ENCODE measurements at regions not wholly inside any gene's neighbourhood (a gene's known extent, or its start where the extent isn't known, plus 50 kb on each side); places are given as distances from the start of the nearest gene placed in this dataset.

GRCh38 chr10:6347391-6347951 is 144.7 kb downstream of the PFKFB3 start:
- no peaks in the 10 kb centered on the region for H3K27me3 ChIP-seq (ENCODE audit: insufficient read depth, low read depth)
- TF ChIP-seq EZH2 (IDR thresholded peaks at IDR 0.05; ENCODE audit: low read depth) = no peak
- TF ChIP-seq CTCF (conservative IDR thresholded peaks at IDR 0.05) = no peak
- no peaks in the 10 kb centered on the region for H3K4me1 ChIP-seq (replicated peaks; ENCODE audit: insufficient read depth)
- no peaks in the 10 kb centered on the region for H4K20me1 ChIP-seq (ENCODE audit: insufficient read depth)
- no peaks in the 10 kb centered on the region for H3K9me2 ChIP-seq (ENCODE audit: insufficient read depth)
- POLR2A ChIA-PET (ENCODE audit: unreplicated experiment) = no interaction called here
- no peaks in the 10 kb centered on the region for H3K36me3 ChIP-seq (ENCODE audit: low read depth)
- DNase-seq = no peak
- no peaks in the 10 kb centered on the region for H3K9me3 ChIP-seq (ENCODE audit: insufficient read depth, low read depth)
- intact Hi-C loops (cut with micrococcal nuclease; ENCODE audit: unreplicated experiment) = no loop called here
- H3K27ac ChIP-seq = no peak overlapping the region
- H3F3A ChIP-seq (ENCODE audit: insufficient read depth, low read depth) = no peaks in the 10 kb centered on the region
- CTCF ChIA-PET = no interaction called here
- H2AFZ ChIP-seq = no peak overlapping the region
- H3K79me2 ChIP-seq (ENCODE audit: low read depth) = no peaks in the 10 kb centered on the region
- no peak overlapping the region for H3K4me3 ChIP-seq
- no TSS peak for BruUV-seq (replicated peaks)
- H3K4me2 ChIP-seq = no peak overlapping the region

GRCh38 chr10:6348096-6348874 is 145.6 kb downstream of the PFKFB3 start:
- intact Hi-C loops (cut with micrococcal nuclease; ENCODE audit: unreplicated experiment) = no loop called here
- H2AFZ ChIP-seq = no peak overlapping the region
- no peaks in the 10 kb centered on the region for H3K9me3 ChIP-seq (ENCODE audit: insufficient read depth, low read depth)
- H4K20me1 ChIP-seq (ENCODE audit: insufficient read depth) = no peaks in the 10 kb centered on the region
- H3K27ac ChIP-seq = no peak overlapping the region
- no peaks in the 10 kb centered on the region for H3K79me2 ChIP-seq (ENCODE audit: low read depth)
- H3K4me3 ChIP-seq = no peak overlapping the region
- H3K36me3 ChIP-seq (ENCODE audit: low read depth) = no peaks in the 10 kb centered on the region
- no peaks in the 10 kb centered on the region for H3K9me2 ChIP-seq (ENCODE audit: insufficient read depth)
- H3K27me3 ChIP-seq (ENCODE audit: insufficient read depth, low read depth) = no peaks in the 10 kb centered on the region
- ChIA-PET POLR2A (ENCODE audit: unreplicated experiment) (no interaction called here), CTCF (interaction anchor here (0.6 kb wide), 1 partner anchor 42 kb away, joined by 4 read pairs; no protein-coding TSS in a partner anchor)
- no peaks in the 10 kb centered on the region for H3F3A ChIP-seq (ENCODE audit: insufficient read depth, low read depth)
- no peak for DNase-seq
- BruUV-seq (replicated peaks) = no TSS peak
- TF ChIP-seq EZH2 (IDR thresholded peaks at IDR 0.05; ENCODE audit: low read depth) (no peak), CTCF (conservative IDR thresholded peaks at IDR 0.05) (no peak)
- no peaks in the 10 kb centered on the region for H3K4me1 ChIP-seq (replicated peaks; ENCODE audit: insufficient read depth)
- H3K4me2 ChIP-seq = no peak overlapping the region

GRCh38 chr10:6349846-6350535 is 147.3 kb downstream of the PFKFB3 start:
- no peak overlapping the region for H3K4me2 ChIP-seq
- intact Hi-C loops (cut with micrococcal nuclease; ENCODE audit: unreplicated experiment) = no loop called here
- no peak overlapping the region for H3K4me3 ChIP-seq
- no TSS peak for BruUV-seq (replicated peaks)
- ChIA-PET CTCF (no interaction called here), POLR2A (ENCODE audit: unreplicated experiment) (no interaction called here)
- no peaks in the 10 kb centered on the region for H3K4me1 ChIP-seq (replicated peaks; ENCODE audit: insufficient read depth)
- no peak overlapping the region for H2AFZ ChIP-seq
- H3K36me3 ChIP-seq (ENCODE audit: low read depth) = no peaks in the 10 kb centered on the region
- H3K27me3 ChIP-seq (ENCODE audit: insufficient read depth, low read depth) = no peaks in the 10 kb centered on the region
- no peaks in the 10 kb centered on the region for H3F3A ChIP-seq (ENCODE audit: insufficient read depth, low read depth)
- H4K20me1 ChIP-seq (ENCODE audit: insufficient read depth) = no peaks in the 10 kb centered on the region
- TF ChIP-seq CTCF (conservative IDR thresholded peaks at IDR 0.05) = no peak
- no peak for TF ChIP-seq EZH2 (IDR thresholded peaks at IDR 0.05; ENCODE audit: low read depth)
- no peaks in the 10 kb centered on the region for H3K9me2 ChIP-seq (ENCODE audit: insufficient read depth)
- no peaks in the 10 kb centered on the region for H3K9me3 ChIP-seq (ENCODE audit: insufficient read depth, low read depth)
- no peaks in the 10 kb centered on the region for H3K79me2 ChIP-seq (ENCODE audit: low read depth)
- no peak overlapping the region for H3K27ac ChIP-seq
- DNase-seq = no peak

Measured in PC-9 (cell line).